SK-N-SH treated with all-trans-retinoic acid at 6 μM for 48 hours (cell line): ENCODE measurements at regions not wholly inside any gene's neighbourhood (a gene's known extent, or its start where the extent isn't known, plus 50 kb on each side); places are given as distances from the start of the nearest gene placed in this dataset.

Experiments
- ATAC-seq: fragments of 200-7000 bp; cut with Tn5 transposase; 3 replicates; pipeline ENCODE4 v1.9.1; 2020; ENCODE audit warnings: mild to moderate bottlenecking, moderate library complexity
- ARNTL ChIP-seq: fragments of 450-650 bp; formaldehyde crosslinking; IDR thresholded peaks from 2 replicates; pipeline ENCODE4 v1.5.0; 2020; ENCODE audit warnings: low read depth, mild to moderate bottlenecking, moderate library complexity, borderline replicate concordance
- BACH2 ChIP-seq: fragments of 250-450 bp; sonication (Bioruptor Pico); IDR thresholded peaks from 2 replicates; pipeline ENCODE4 v1.9.0; 2021; ENCODE audit warnings: mild to moderate bottlenecking, borderline replicate concordance
- CREB5 ChIP-seq: fragments of 250-450 bp; sonication (Bioruptor Pico); IDR thresholded peaks from 2 replicates; pipeline ENCODE4 v1.5.1; 2020; ENCODE audit warnings: low read depth, mild to moderate bottlenecking, moderate library complexity
- CSDC2 ChIP-seq: fragments of 250-450 bp; sonication (Bioruptor Pico); IDR thresholded peaks from 2 replicates; pipeline ENCODE4 v1.5.0; 2020; ENCODE audit warnings: mild to moderate bottlenecking, moderate library complexity
- CSRNP3 ChIP-seq: fragments of 250-450 bp; sonication (Bioruptor Pico); IDR thresholded peaks from 2 replicates; pipeline ENCODE4 v1.5.1; 2021; ENCODE audit warnings: mild to moderate bottlenecking, moderate library complexity
- GLIS3 ChIP-seq: fragments of 250-450 bp; sonication (Bioruptor Pico); IDR thresholded peaks from 2 replicates; pipeline ENCODE4 v1.5.0; 2020; ENCODE audit warnings: mild to moderate bottlenecking, moderate library complexity
- ISL1 ChIP-seq: fragments of 250-450 bp; sonication (Bioruptor Pico); IDR thresholded peaks from 2 replicates; pipeline ENCODE4 v2.1.2; 2022; ENCODE audit warnings: mild to moderate bottlenecking, moderate library complexity
- OSR1 ChIP-seq: fragments of 250-450 bp; sonication (Bioruptor Pico); IDR thresholded peaks from 2 replicates; pipeline ENCODE4 v1.8.0; 2022; ENCODE audit warnings: moderate library complexity, mild to moderate bottlenecking, inconsistent platforms
- PATZ1 ChIP-seq: fragments of 250-450 bp; sonication (Bioruptor Pico); IDR thresholded peaks from 2 replicates; pipeline ENCODE4 v1.8.0; 2020; ENCODE audit warnings: mild to moderate bottlenecking, moderate library complexity, borderline replicate concordance
- POU6F1 ChIP-seq: fragments of 250-450 bp; sonication (Bioruptor Pico); IDR thresholded peaks from 2 replicates; pipeline ENCODE4 v1.8.0; 2021; ENCODE audit warnings: low read depth, mild to moderate bottlenecking, moderate library complexity, borderline replicate concordance
- PPARA ChIP-seq: fragments of 250-450 bp; sonication (Bioruptor Pico); IDR thresholded peaks from 2 replicates; pipeline ENCODE4 v1.5.0; 2020; ENCODE audit warnings: mild to moderate bottlenecking, borderline replicate concordance
- RARB ChIP-seq: fragments of 250-450 bp; sonication (Bioruptor Pico); IDR thresholded peaks from 2 replicates; pipeline ENCODE4 v1.8.0; 2021; ENCODE audit warnings: mild to moderate bottlenecking, moderate library complexity
- SNAI2 ChIP-seq: fragments of 250-450 bp; sonication (Bioruptor Pico); IDR thresholded peaks from 2 replicates; pipeline ENCODE4 v1.5.0; 2020; ENCODE audit warnings: mild to moderate bottlenecking, moderate library complexity
- TCF4 ChIP-seq: fragments of 250-450 bp; sonication (Bioruptor Pico); IDR thresholded peaks from 2 replicates; pipeline ENCODE4 v1.8.0; 2021; ENCODE audit warnings: mild to moderate bottlenecking, moderate library complexity, borderline replicate concordance
- TSHZ2 ChIP-seq: fragments of 250-450 bp; sonication (Bioruptor Pico); IDR thresholded peaks from 2 replicates; pipeline ENCODE4 v1.5.0; 2020; ENCODE audit warnings: mild to moderate bottlenecking, moderate library complexity
- ZC3H10 ChIP-seq: fragments of 250-450 bp; sonication (Bioruptor Pico); IDR thresholded peaks from 2 replicates; pipeline ENCODE4 v1.5.1; 2021; ENCODE audit warnings: mild to moderate bottlenecking, moderate library complexity
- ZFP30 ChIP-seq: fragments of 450-650 bp; formaldehyde crosslinking; IDR thresholded peaks from 2 replicates; pipeline ENCODE4 v1.5.0; 2022; ENCODE audit warnings: mild to moderate bottlenecking, moderate library complexity
- ZNF8 ChIP-seq: fragments of 450-650 bp; formaldehyde crosslinking; IDR thresholded peaks from 2 replicates; pipeline ENCODE4 v1.5.0; 2020; ENCODE audit warnings: mild to moderate bottlenecking, moderate library complexity

GRCh38 chr17:68693896-68694295 lies 92.7 kb upstream of the FAM20A start:
- no peak for ATAC-seq
- TF ChIP-seq PATZ1 = no peak
- no peak for TF ChIP-seq RARB
- no peak for TF ChIP-seq OSR1
- TF ChIP-seq CSRNP3 = no peak
- no peak for TF ChIP-seq ZNF8 (CRISPR knock-in tag)
- no peak for TF ChIP-seq ISL1 (CRISPR knock-in tag)
- no peak for TF ChIP-seq TCF4 (CRISPR knock-in tag)
- TF ChIP-seq ZC3H10 (CRISPR knock-in tag) = no peak
- TF ChIP-seq GLIS3 = no peak
- no peak for TF ChIP-seq PPARA (CRISPR knock-in tag)
- no peak for TF ChIP-seq ARNTL (CRISPR knock-in tag)
- TF ChIP-seq CSDC2 (CRISPR knock-in tag) = no peak

GRCh38 chr17:68693466-68693865 lies 92.3 kb upstream of the FAM20A start:
- TF ChIP-seq SNAI2 (CRISPR knock-in tag) = no peak
- TF ChIP-seq ARNTL (CRISPR knock-in tag) = no peak
- TF ChIP-seq GLIS3 = no peak
- no peak for TF ChIP-seq CSRNP3
- no peak for TF ChIP-seq POU6F1 (CRISPR knock-in tag)
- ATAC-seq = no peak

- no peak for ATAC-seq
- no peak for TF ChIP-seq ISL1 (CRISPR knock-in tag)
- no peak for TF ChIP-seq POU6F1 (CRISPR knock-in tag)
- TF ChIP-seq ZFP30 (CRISPR knock-in tag) = no peak
- no peak for TF ChIP-seq SNAI2 (CRISPR knock-in tag)
- no peak for TF ChIP-seq TSHZ2
- no peak for TF ChIP-seq CREB5 (CRISPR knock-in tag)
- TF ChIP-seq RARB = no peak
- no peak for TF ChIP-seq BACH2 (CRISPR knock-in tag)
- no peak for TF ChIP-seq PATZ1
- no peak for TF ChIP-seq PPARA (CRISPR knock-in tag)
- TF ChIP-seq ARNTL (CRISPR knock-in tag) = no peak
- TF ChIP-seq ZNF8 (CRISPR knock-in tag) = no peak
- TF ChIP-seq, all 23 proteins: peak for 0
These were observed 85.2 kb upstream of the FAM20A start for GRCh38 chr17:68686108-68686988.
